IPS-18c (cell line): ENCODE measurements at regions not wholly inside any gene's neighbourhood (a gene's known extent, or its start where the extent isn't known, plus 50 kb on each side); places are given as distances from the start of the nearest gene placed in this dataset.
"Not testable (repeated sequence)": the region's sequence is repeated elsewhere in the genome, so short reads cannot be mapped to it uniquely, and the experiment has no call there.

Experiments
- H3K4me3 ChIP-seq: 2 replicates; pipeline ENCODE4 v1.7.0; 2013; ENCODE audit warnings: low read depth, mild to moderate bottlenecking, low read length, moderate library complexity; ENCODE audit not compliant: insufficient read depth
- H3K9me3 ChIP-seq: one replicate; pipeline ENCODE4 v1.6.1; 2013; ENCODE audit warnings: mild to moderate bottlenecking, low read length, moderate library complexity; ENCODE audit not compliant: control insufficient read depth, insufficient read depth

- no peak overlapping the region for H3K4me3 ChIP-seq
- no peaks in the 10 kb centered on the region for H3K9me3 ChIP-seq
Observed at GRCh38 chr13:105841286-105841685, 694.2 kb downstream of the EFNB2 start.

GRCh38 chr13:105838231-105838630, 697.2 kb downstream of the EFNB2 start:
- H3K9me3 ChIP-seq = no peaks in the 10 kb centered on the region
- no peak overlapping the region for H3K4me3 ChIP-seq

- H3K4me3 ChIP-seq, H3K9me3 ChIP-seq: not testable (repeated sequence)
Observed at GRCh38 chr13:105837295-105837694, 698.2 kb downstream of the EFNB2 start.

- H3K4me3 ChIP-seq = no peak overlapping the region
- peaks cover 2% of the 10 kb centered on the region for H3K9me3 ChIP-seq
Observed at GRCh38 chr13:105830821-105831220, 704.6 kb downstream of the EFNB2 start.

GRCh38 chr13:105827111-105827809, 708.2 kb downstream of the EFNB2 start:
- Histone ChIP-seq H3K9me3 (peaks cover 2% of the 10 kb centered on the region), H3K4me3 (no peak overlapping the region)

- H3K4me3 ChIP-seq = no peak overlapping the region
- peaks cover 2% of the 10 kb centered on the region for H3K9me3 ChIP-seq
Observed at GRCh38 chr13:105825071-105825470, 710.4 kb downstream of the EFNB2 start.

GRCh38 chr13:105821337-105821736, 714.1 kb downstream of the EFNB2 start:
- no peaks in the 10 kb centered on the region for H3K9me3 ChIP-seq
- H3K4me3 ChIP-seq = no peak overlapping the region

GRCh38 chr13:105820415-105820814, 715.0 kb downstream of the EFNB2 start:
- no peak overlapping the region for H3K4me3 ChIP-seq
- H3K9me3 ChIP-seq = no peaks in the 10 kb centered on the region

- Histone ChIP-seq H3K9me3 (no peaks in the 10 kb centered on the region), H3K4me3 (no peak overlapping the region)
Observed at GRCh38 chr13:105817498-105817897, 718.0 kb downstream of the EFNB2 start.

- Histone ChIP-seq H3K9me3 (no peaks in the 10 kb centered on the region), H3K4me3 (no peak overlapping the region)
Observed at GRCh38 chr13:105816994-105817393, 718.5 kb downstream of the EFNB2 start.

- Histone ChIP-seq H3K9me3 (no peaks in the 10 kb centered on the region), H3K4me3 (no peak overlapping the region)
Observed at GRCh38 chr13:105814902-105815250, 720.6 kb downstream of the EFNB2 start.

- Histone ChIP-seq H3K9me3 (no peaks in the 10 kb centered on the region), H3K4me3 (no peak overlapping the region)
Observed at GRCh38 chr13:105814219-105814901, 721.1 kb downstream of the EFNB2 start.

GRCh38 chr13:105806628-105806920, 728.9 kb downstream of the EFNB2 start:
- Histone ChIP-seq H3K9me3 (no peaks in the 10 kb centered on the region), H3K4me3 (no peak overlapping the region)

GRCh38 chr13:105805892-105806627, 729.4 kb downstream of the EFNB2 start:
- Histone ChIP-seq H3K4me3 (no peak overlapping the region), H3K9me3 (no peaks in the 10 kb centered on the region)

- Histone ChIP-seq H3K9me3 (no peaks in the 10 kb centered on the region), H3K4me3 (no peak overlapping the region)
Observed at GRCh38 chr13:105804561-105805190, 730.8 kb downstream of the EFNB2 start.

- Histone ChIP-seq H3K9me3 (no peaks in the 10 kb centered on the region), H3K4me3 (no peak overlapping the region)
Observed at GRCh38 chr13:105799155-105799554, 736.3 kb downstream of the EFNB2 start.

GRCh38 chr13:105798541-105798940, 736.9 kb downstream of the EFNB2 start:
- Histone ChIP-seq H3K9me3 (no peaks in the 10 kb centered on the region), H3K4me3 (no peak overlapping the region)

GRCh38 chr13:105796081-105796480, 739.4 kb downstream of the EFNB2 start:
- H3K9me3 ChIP-seq = no peaks in the 10 kb centered on the region
- no peak overlapping the region for H3K4me3 ChIP-seq
